Type B pancreatic cell (in vitro differentiated cells): ENCODE measurements at regions not wholly inside any gene's neighbourhood (a gene's known extent, or its start where the extent isn't known, plus 50 kb on each side); places are given as distances from the start of the nearest gene placed in this dataset.

Experiments used
- DNase-seq: peaks from one replicate; pipeline ENCODE4 v3.0.0; 2021; ENCODE audit warnings: mixed read lengths; ENCODE audit not compliant: unreplicated experiment; ENCODE audit errors: extremely low spot score
- H3K27ac Mint-ChIP-seq: 2 replicates; pipeline ENCODE4 v1.8.0; 2021; ENCODE audit warnings: mild to moderate bottlenecking, mixed read lengths
- H3K27me3 Mint-ChIP-seq: 2 replicates; pipeline ENCODE4 v1.8.0; 2021; ENCODE audit warnings: mixed read lengths
- H3K36me3 Mint-ChIP-seq: 2 replicates; pipeline ENCODE4 v1.8.0; 2021; ENCODE audit warnings: mixed read lengths
- H3K4me1 Mint-ChIP-seq: one replicate; pipeline ENCODE4 v1.8.0; 2021; ENCODE audit warnings: mixed read lengths; ENCODE audit not compliant: unreplicated experiment
- H3K4me3 Mint-ChIP-seq: 2 replicates; pipeline ENCODE4 v1.8.0; 2021; ENCODE audit warnings: mild to moderate bottlenecking, mixed read lengths
- H3K9me3 Mint-ChIP-seq: 2 replicates; pipeline ENCODE4 v1.8.0; 2021; ENCODE audit warnings: mixed read lengths
- CTCF ChIP-seq: fragments of 200-600 bp; sonication (generic); conservative IDR thresholded peaks from 2 replicates; pipeline ENCODE4 v1.5.0; 2021; ENCODE audit warnings: antibody characterized with exemption, mild to moderate bottlenecking

- DNase-seq, result no peak
- Mint-ChIP-seq H3K4me3 (no peak overlapping the region), H3K9me3 (no peaks in the 10 kb centered on the region), H3K4me1 (peaks cover 5% of the 10 kb centered on the region), H3K36me3 (no peaks in the 10 kb centered on the region), H3K27me3 (no peaks in the 10 kb centered on the region), H3K27ac (no peak overlapping the region)
- no peak for TF ChIP-seq CTCF
Observed at GRCh38 chr4:71932941-71933340, 98.9 kb upstream of the NPFFR2 start.

DNA sequence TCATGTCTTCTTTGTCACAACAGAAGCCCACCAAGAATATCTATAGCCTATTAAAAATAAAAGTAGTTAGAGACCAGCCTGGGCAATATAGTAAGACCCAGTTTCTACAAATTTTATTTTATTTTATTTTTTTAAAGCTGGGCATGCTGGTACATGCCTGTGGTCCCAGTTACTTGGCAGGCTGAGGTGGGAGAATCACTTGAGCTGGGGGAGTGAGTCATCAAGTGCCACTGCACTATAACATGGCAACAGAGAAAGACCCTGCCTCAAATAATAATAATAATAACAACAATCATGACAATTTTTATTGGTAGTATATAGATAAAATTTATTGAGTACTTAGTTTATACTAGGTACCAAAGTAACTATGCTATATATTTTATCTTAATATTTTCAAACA lies 93.0 kb upstream of the NPFFR2 start:
- Mint-ChIP-seq H3K9me3 (no peaks in the 10 kb centered on the region), H3K36me3 (no peaks in the 10 kb centered on the region)

DNA sequence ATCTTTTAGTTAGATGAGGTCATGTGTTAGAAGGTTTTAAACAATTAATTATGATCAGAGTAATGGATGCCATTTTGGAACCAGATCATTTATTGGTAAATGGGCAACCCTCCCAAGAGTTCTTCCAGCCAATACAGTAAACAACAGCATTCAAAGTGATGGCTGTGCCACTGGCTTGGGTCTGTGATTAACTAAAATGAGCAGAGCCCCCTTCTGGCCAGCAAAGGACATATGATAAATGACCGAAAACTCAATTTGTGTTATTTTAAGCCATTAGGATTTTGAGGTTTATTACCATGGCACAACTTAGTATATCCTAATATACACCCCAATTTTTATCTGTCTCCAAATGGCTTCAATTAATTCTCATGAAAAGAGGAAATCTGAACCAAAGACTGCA lies 90.8 kb upstream of the NPFFR2 start:
- no peak overlapping the region for H3K4me3 Mint-ChIP-seq
- no peaks in the 10 kb centered on the region for H3K27me3 Mint-ChIP-seq
- H3K27ac Mint-ChIP-seq, result no peak overlapping the region
- no peaks in the 10 kb centered on the region for H3K36me3 Mint-ChIP-seq
- no peaks in the 10 kb centered on the region for H3K9me3 Mint-ChIP-seq
- peak; percentile 74 for TF ChIP-seq CTCF
- no peak for DNase-seq
- no peaks in the 10 kb centered on the region for H3K4me1 Mint-ChIP-seq

More for the DNA sequence above, 93.0 kb upstream of the NPFFR2 start:
- Mint-ChIP-seq H3K27me3 (no peaks in the 10 kb centered on the region), H3K4me3 (no peak overlapping the region), H3K27ac (no peak overlapping the region), H3K4me1 (no peaks in the 10 kb centered on the region)
- no peak for TF ChIP-seq CTCF
- DNase-seq, result no peak

- H3K4me1 Mint-ChIP-seq, result no peaks in the 10 kb centered on the region
- no peak overlapping the region for H3K4me3 Mint-ChIP-seq
- TF ChIP-seq CTCF, result no peak
- DNase-seq, result no peak
- no peaks in the 10 kb centered on the region for H3K36me3 Mint-ChIP-seq
- peaks cover 11% of the 10 kb centered on the region for H3K9me3 Mint-ChIP-seq
- no peaks in the 10 kb centered on the region for H3K27me3 Mint-ChIP-seq
- no peak overlapping the region for H3K27ac Mint-ChIP-seq
Observed at GRCh38 chr4:71944956-71945355, 86.8 kb upstream of the NPFFR2 start.

DNA sequence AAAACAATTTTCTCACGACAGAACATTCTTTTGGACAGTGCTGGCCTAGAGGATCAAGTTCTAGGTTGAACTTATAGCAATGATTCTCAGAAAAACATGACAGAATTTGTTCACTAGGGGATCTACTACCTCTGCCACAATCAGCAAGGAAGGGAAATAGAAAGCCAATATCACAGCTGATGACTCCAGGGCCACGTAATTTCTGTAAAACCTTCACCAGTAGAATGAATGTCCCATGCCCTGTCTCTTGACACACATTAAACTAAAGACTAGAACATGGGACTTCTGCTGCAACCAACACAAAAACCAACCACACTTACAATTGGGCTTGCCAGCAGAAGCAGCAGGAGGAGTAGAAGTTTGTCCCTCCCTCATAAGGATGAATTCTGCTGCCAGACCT lies 86.0 kb upstream of the NPFFR2 start:
- no peak for DNase-seq
- Mint-ChIP-seq H3K27me3 (no peaks in the 10 kb centered on the region), H3K27ac (no peak overlapping the region), H3K4me3 (no peak overlapping the region), H3K9me3 (peaks cover 11% of the 10 kb centered on the region), H3K36me3 (no peaks in the 10 kb centered on the region), H3K4me1 (no peaks in the 10 kb centered on the region)
- no peak for TF ChIP-seq CTCF

- Mint-ChIP-seq H3K9me3 (peaks cover 8% of the 10 kb centered on the region), H3K4me3 (no peak overlapping the region), H3K4me1 (no peaks in the 10 kb centered on the region), H3K27ac (no peak overlapping the region), H3K36me3 (no peaks in the 10 kb centered on the region), H3K27me3 (no peaks in the 10 kb centered on the region)
- no peak for DNase-seq
- no peak for TF ChIP-seq CTCF
Observed at GRCh38 chr4:71958978-71959377, 72.8 kb upstream of the NPFFR2 start.
